Lung (tissue), 11 donors: ENCODE measurements at regions not wholly inside any gene's neighbourhood (a gene's known extent, or its start where the extent isn't known, plus 50 kb on each side); places are given as distances from the start of the nearest gene placed in this dataset.

Experiments
- ATAC-seq: fragments of 200-7000 bp; cut with Tn5 transposase; one replicate; pipeline ENCODE4 v1.9.1; 2020; ENCODE audit warnings: moderate number of reproducible peaks; ENCODE audit not compliant: insufficient read depth, low FRiP score
- DNase-seq, 3 donors: peaks; one replicate each; pipeline ENCODE4 v3.0.0-alpha.2; 2013 to 2017
- H3K27ac ChIP-seq, 2 donors: one replicate each; pipeline ENCODE4 v1.5.1; 2013; ENCODE audit warnings: mild to moderate bottlenecking in 2 of 2, moderate library complexity in 2 of 2, control low read depth in 1 of 2, inconsistent platforms in 1 of 2, low read depth in 1 of 2, low read length in 1 of 2
- H3K27me3 ChIP-seq, 3 donors: one replicate each; pipeline ENCODE4 v1.5.1; 2013; ENCODE audit warnings: low read length in 2 of 3; ENCODE audit not compliant: control insufficient read depth in 3 of 3, insufficient read depth in 3 of 3
- H3K36me3 ChIP-seq, 4 donors: one replicate each; pipeline ENCODE4 v1.5.1; 2013; ENCODE audit warnings: low read length in 4 of 4, mild to moderate bottlenecking in 1 of 4, moderate library complexity in 1 of 4; ENCODE audit not compliant: control insufficient read depth in 4 of 4, insufficient read depth in 4 of 4
- H3K4me1 ChIP-seq, 5 donors: one replicate each; pipeline ENCODE4 v1.5.1; 2013; ENCODE audit warnings: low read length in 5 of 5, mild to moderate bottlenecking in 2 of 5, moderate library complexity in 1 of 5; ENCODE audit not compliant: control insufficient read depth in 5 of 5, insufficient read depth in 5 of 5
- H3K4me3 ChIP-seq: one replicate; pipeline ENCODE4 v1.5.1; 2013; ENCODE audit warnings: mild to moderate bottlenecking, control low read depth, moderate library complexity
- H3K9ac ChIP-seq, 2 donors: one replicate each; pipeline ENCODE4 v1.5.1; 2013; ENCODE audit warnings: low read length in 2 of 2, control low read depth in 1 of 2; ENCODE audit not compliant: insufficient read depth in 1 of 2
- H3K9me3 ChIP-seq, 4 donors: one replicate each; pipeline ENCODE4 v1.5.1; 2013; ENCODE audit warnings: low read length in 3 of 4, mild to moderate bottlenecking in 1 of 4, moderate library complexity in 1 of 4; ENCODE audit not compliant: control insufficient read depth in 4 of 4, insufficient read depth in 3 of 4
- CTCF ChIP-seq: IDR thresholded peaks from 2 replicates; pipeline ENCODE4 v1.5.1; 2012; ENCODE audit warnings: mild to moderate bottlenecking; ENCODE audit errors: control extremely low read depth, extremely low read depth
- WGBS, 2 donors: extraction: QIAGEN DNeasy Blood & Tissue Kit; methylation state at CpG; one replicate each; pipeline ENCODE4 v1.1.7; 2013; 5-methylcytosine and 5-hydroxymethylcytosine counted together
- donor health status: control.
- donor health status: control.
- donor health status: Bipolar disorder and iron deficiency.
- donor health status: healthy.
- donor health status: DM: yes; HTN: yes; CAD: no.

- ATAC-seq, result no peak
- H3K27ac ChIP-seq, result no peak overlapping the region
- H3K4me3 ChIP-seq, result no peak overlapping the region
- H3K27me3 ChIP-seq, result peaks cover 0 to 43% (median 24%) of the 10 kb centered on the region in 3 donors
- no peak overlapping the region for H3K9ac ChIP-seq
- peaks cover 0 to 7% (median 0%) of the 10 kb centered on the region in 5 donors for H3K4me1 ChIP-seq
- 24 to 35% methylated on average over 10 of the region's 10 CpGs for WGBS, 2 donors
- DNase-seq, result peak in 2 of 3 donors; percentile 25 to 50
- H3K9me3 ChIP-seq, result peaks cover 0 to under 1% (median 0%) of the 10 kb centered on the region in 4 donors
- TF ChIP-seq CTCF, result no peak
- no peaks in the 10 kb centered on the region for H3K36me3 ChIP-seq
Observed at GRCh38 chr1:243917863-243918565, 68.0 kb upstream of the AKT3 start.

- no peak overlapping the region for H3K9ac ChIP-seq
- TF ChIP-seq CTCF, result no peak
- no peak overlapping the region for H3K27ac ChIP-seq
- no peaks in the 10 kb centered on the region for H3K36me3 ChIP-seq
- DNase-seq, result peak; percentile 78 to 80 (median 79)
- peaks cover 0 to 7% (median 0%) of the 10 kb centered on the region in 5 donors for H3K4me1 ChIP-seq
- H3K4me3 ChIP-seq, result peak overlapping the region; percentile 20
- peaks cover 0 to 2% (median 0%) of the 10 kb centered on the region in 4 donors for H3K9me3 ChIP-seq
- WGBS, 2 donors, result 1 to 2% methylated on average over 58 of the region's 58 CpGs
- peaks cover 0 to 43% (median 24%) of the 10 kb centered on the region in 3 donors for H3K27me3 ChIP-seq
- ATAC-seq, result peak; percentile 19
Observed at GRCh38 chr1:243917177-243917862, 67.3 kb upstream of the AKT3 start.

- H3K4me1 ChIP-seq, result peaks cover 0 to 7% (median 0%) of the 10 kb centered on the region in 5 donors
- peaks cover 0 to 2% (median 0%) of the 10 kb centered on the region in 4 donors for H3K9me3 ChIP-seq
- no peak overlapping the region for H3K4me3 ChIP-seq
- H3K9ac ChIP-seq, result no peak overlapping the region
- 60 to 70% methylated on average over 4 of the region's 4 CpGs for WGBS, 2 donors
- no peaks in the 10 kb centered on the region for H3K36me3 ChIP-seq
- no peak overlapping the region for H3K27ac ChIP-seq
- no peak for TF ChIP-seq CTCF
- peaks cover 0 to 43% (median 24%) of the 10 kb centered on the region in 3 donors for H3K27me3 ChIP-seq
- no peak for DNase-seq
- no peak for ATAC-seq
Observed at GRCh38 chr1:243916160-243916559, 66.1 kb upstream of the AKT3 start.
